H1 (cell line): ENCODE measurements at regions not wholly inside any gene's neighbourhood (a gene's known extent, or its start where the extent isn't known, plus 50 kb on each side); places are given as distances from the start of the nearest gene placed in this dataset.

Experiments
- GTF2F1 ChIP-seq: IDR thresholded peaks from 2 replicates; pipeline ENCODE4 v1.6.1; 2012; ENCODE audit warnings: low read depth, low read length, improper control_type of control experiment, borderline replicate concordance
- JUN ChIP-seq: IDR thresholded peaks from 2 replicates; pipeline ENCODE4 v1.6.1; 2011; ENCODE audit warnings: low read depth, mild to moderate bottlenecking, improper control_type of control experiment, low read length
- RBBP5 ChIP-seq: IDR thresholded peaks from 2 replicates; pipeline ENCODE4 v1.7.1; 2012; ENCODE audit warnings: low read depth, mild to moderate bottlenecking, inconsistent platforms, low read length, moderate library complexity, borderline replicate concordance
- SRF ChIP-seq: IDR thresholded peaks from 2 replicates; pipeline ENCODE4 v1.6.1; 2011; ENCODE audit warnings: mild to moderate bottlenecking, low read depth, low read length, moderate library complexity
- TAF7 ChIP-seq: optimal IDR thresholded peaks from 2 replicates; pipeline ENCODE3; 2011; ENCODE audit warnings: low read depth, mild to moderate bottlenecking, inconsistent platforms, low read length, moderate library complexity, borderline replicate concordance
- TF ChIP-seq, protein P1 (sequence below): IDR thresholded peaks from 2 replicates; pipeline ENCODE4 v1.6.1; 2011; ENCODE audit warnings: low read depth, mild to moderate bottlenecking, low read length; ENCODE audit not compliant: insufficient read depth
- TF ChIP-seq, protein P2 (sequence below): IDR thresholded peaks from 2 replicates; pipeline ENCODE4 v1.6.1; 2012; ENCODE audit warnings: inconsistent platforms
- TF ChIP-seq, protein P3 (sequence below), 3 experiments: IDR thresholded peaks; 1 replicate in 2 of 3; 2 replicates in 1 of 3; pipeline versions ENCODE4 v1.5.1 to v1.6.1; 2011; ENCODE audit warnings: low read length in 3 of 3, mild to moderate bottlenecking in 3 of 3, inconsistent platforms in 2 of 3, low read depth in 1 of 3, moderate library complexity in 1 of 3; ENCODE audit not compliant: insufficient read depth in 1 of 3; ENCODE audit errors: control extremely low read depth in 1 of 3

- TF ChIP-seq RBBP5 = no peak
- TF ChIP-seq, protein P1, sequence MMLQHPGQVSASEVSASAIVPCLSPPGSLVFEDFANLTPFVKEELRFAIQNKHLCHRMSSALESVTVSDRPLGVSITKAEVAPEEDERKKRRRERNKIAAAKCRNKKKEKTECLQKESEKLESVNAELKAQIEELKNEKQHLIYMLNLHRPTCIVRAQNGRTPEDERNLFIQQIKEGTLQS = no peak
- no peak for TF ChIP-seq JUN
- TF ChIP-seq, protein P2, sequence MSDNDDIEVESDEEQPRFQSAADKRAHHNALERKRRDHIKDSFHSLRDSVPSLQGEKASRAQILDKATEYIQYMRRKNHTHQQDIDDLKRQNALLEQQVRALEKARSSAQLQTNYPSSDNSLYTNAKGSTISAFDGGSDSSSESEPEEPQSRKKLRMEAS = no peak
- no peak for TF ChIP-seq SRF
- no peak for TF ChIP-seq TAF7
- TF ChIP-seq, protein P3, sequence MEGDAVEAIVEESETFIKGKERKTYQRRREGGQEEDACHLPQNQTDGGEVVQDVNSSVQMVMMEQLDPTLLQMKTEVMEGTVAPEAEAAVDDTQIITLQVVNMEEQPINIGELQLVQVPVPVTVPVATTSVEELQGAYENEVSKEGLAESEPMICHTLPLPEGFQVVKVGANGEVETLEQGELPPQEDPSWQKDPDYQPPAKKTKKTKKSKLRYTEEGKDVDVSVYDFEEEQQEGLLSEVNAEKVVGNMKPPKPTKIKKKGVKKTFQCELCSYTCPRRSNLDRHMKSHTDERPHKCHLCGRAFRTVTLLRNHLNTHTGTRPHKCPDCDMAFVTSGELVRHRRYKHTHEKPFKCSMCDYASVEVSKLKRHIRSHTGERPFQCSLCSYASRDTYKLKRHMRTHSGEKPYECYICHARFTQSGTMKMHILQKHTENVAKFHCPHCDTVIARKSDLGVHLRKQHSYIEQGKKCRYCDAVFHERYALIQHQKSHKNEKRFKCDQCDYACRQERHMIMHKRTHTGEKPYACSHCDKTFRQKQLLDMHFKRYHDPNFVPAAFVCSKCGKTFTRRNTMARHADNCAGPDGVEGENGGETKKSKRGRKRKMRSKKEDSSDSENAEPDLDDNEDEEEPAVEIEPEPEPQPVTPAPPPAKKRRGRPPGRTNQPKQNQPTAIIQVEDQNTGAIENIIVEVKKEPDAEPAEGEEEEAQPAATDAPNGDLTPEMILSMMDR (IDR thresholded peaks at IDR 0.05; ENCODE audit: control extremely low read depth in 1 of 3, insufficient read depth in 1 of 3, low read depth in 1 of 3, low read length in 3 of 3) = no peak
- TF ChIP-seq GTF2F1 = no peak
These were observed 361.1 kb upstream of the SLC14A2 start (continued) for GRCh38 chr18:45253973-45254708.
